Natural killer cell (primary cell): ENCODE measurements at regions not wholly inside any gene's neighbourhood (a gene's known extent, or its start where the extent isn't known, plus 50 kb on each side); places are given as distances from the start of the nearest gene placed in this dataset.

Experiments
- ATAC-seq, 3 donors: fragments of 150-1000 bp in 2 of 3; fragments of 200-7000 bp in 1 of 3; cut with Tn5 transposase; 1 replicate in 1 of 3; 2 replicates in 2 of 3; pipeline ENCODE4 v1.10.0; 2021; ENCODE audit warnings: mild to moderate bottlenecking in 2 of 3, moderate library complexity in 2 of 3
- DNase-seq, 2 donors: peaks; one replicate each; pipeline versions ENCODE4 v3.0.0 to v3.0.0-alpha.2; 2013 to 2021; ENCODE audit warnings: mixed read lengths in 1 of 2
- H3K27ac ChIP-seq: one replicate; pipeline ENCODE4 v1.5.1; 2013; ENCODE audit warnings: mild to moderate bottlenecking, low read length
- H3K27me3 ChIP-seq: one replicate; pipeline ENCODE4 v1.6.1; 2013; ENCODE audit warnings: low read length; ENCODE audit not compliant: control insufficient read depth, insufficient read depth
- H3K36me3 ChIP-seq: one replicate; pipeline ENCODE4 v1.6.1; 2013; ENCODE audit warnings: low read length; ENCODE audit not compliant: control insufficient read depth, insufficient read depth
- H3K4me1 ChIP-seq: one replicate; pipeline ENCODE4 v1.6.1; 2013; ENCODE audit warnings: low read length; ENCODE audit not compliant: control insufficient read depth, insufficient read depth
- H3K4me3 ChIP-seq: one replicate; pipeline ENCODE4 v1.5.1; 2013; ENCODE audit warnings: low read length
- H3K9me3 ChIP-seq: one replicate; pipeline ENCODE4 v1.6.1; 2013; ENCODE audit warnings: low read length; ENCODE audit not compliant: control insufficient read depth, insufficient read depth
- H3K27ac Mint-ChIP-seq, 2 donors: one replicate each; pipeline ENCODE4 v1.8.0; 2022; ENCODE audit warnings: mild to moderate bottlenecking in 2 of 2, mixed read lengths in 2 of 2, moderate library complexity in 1 of 2
- H3K27me3 Mint-ChIP-seq, 2 donors: one replicate each; pipeline ENCODE4 v1.8.0; 2022; ENCODE audit warnings: low read depth in 2 of 2, mixed read lengths in 2 of 2
- H3K36me3 Mint-ChIP-seq: one replicate; pipeline ENCODE4 v1.8.0; 2022; ENCODE audit warnings: mixed read lengths
- H3K4me1 Mint-ChIP-seq, 2 donors: one replicate each; pipeline ENCODE4 v1.8.0; 2022; ENCODE audit warnings: mixed read lengths in 2 of 2
- H3K4me3 Mint-ChIP-seq: one replicate; pipeline ENCODE4 v1.8.0; 2022; ENCODE audit warnings: mild to moderate bottlenecking, moderate library complexity, mixed read lengths
- H3K9me3 Mint-ChIP-seq, 2 donors: one replicate each; pipeline ENCODE4 v1.8.0; 2022; ENCODE audit warnings: mixed read lengths in 2 of 2
- WGBS: methylation state at CpG from one replicate; pipeline ENCODE4 v1.1.7; 2013; ENCODE audit warnings: missing lambda C conversion rate; ENCODE audit not compliant: insufficient coverage; 5-methylcytosine and 5-hydroxymethylcytosine counted together
- intact Hi-C: fragments of 100-400 bp; cut with micrococcal nuclease; formaldehyde crosslinking; loops from one replicate; pipeline ENCODE4 v1.14.2; 2022
- TF ChIP-seq, protein P1 (sequence below): fragments of 200-600 bp; IDR thresholded peaks from one replicate; pipeline ENCODE4 v1.8.0; 2022; ENCODE audit warnings: antibody characterized with exemption

DNA sequence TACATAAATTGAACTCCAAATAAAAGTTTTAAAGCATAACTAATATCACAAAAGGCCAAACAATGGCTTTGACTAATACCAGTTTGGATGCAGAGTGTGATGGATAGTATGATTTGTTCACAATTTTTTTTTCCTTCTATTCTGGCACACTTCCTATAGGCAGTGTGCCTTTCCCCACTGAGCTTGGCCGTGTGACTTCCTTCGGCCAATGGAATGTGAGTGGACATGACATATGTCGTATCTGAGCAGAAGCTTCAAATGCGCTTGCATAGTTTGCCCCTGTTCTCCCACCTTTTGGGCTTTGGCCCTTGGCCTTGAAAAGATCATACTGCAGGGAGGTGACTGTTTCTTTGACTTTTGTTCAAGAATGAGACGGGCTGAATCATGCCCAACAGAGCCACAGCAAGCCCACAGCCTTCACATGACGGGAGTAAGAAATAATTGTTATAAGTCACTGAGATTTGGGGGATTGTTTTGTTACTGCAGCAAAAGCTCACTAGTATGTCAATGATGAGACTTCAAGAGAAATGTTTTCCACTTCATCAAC, 279.9 kb upstream of the NEBL start:
- H3K9me3 ChIP-seq: no peaks in the 10 kb centered on the region
- peaks cover 2% of the 10 kb centered on the region for H3K27me3 ChIP-seq
- no peak overlapping the region for H3K4me3 ChIP-seq
- peaks cover 24 to 42% of the 10 kb centered on the region in 2 donors for H3K27me3 Mint-ChIP-seq
- no peak overlapping the region for H3K27ac ChIP-seq
- H3K36me3 Mint-ChIP-seq: no peaks in the 10 kb centered on the region
- DNase-seq (no peak), ATAC-seq (no peak)
- no peak overlapping the region for H3K27ac Mint-ChIP-seq
- H3K4me1 Mint-ChIP-seq: no peaks in the 10 kb centered on the region
- no peaks in the 10 kb centered on the region for H3K36me3 ChIP-seq
- no peak overlapping the region for H3K4me3 Mint-ChIP-seq
- no peaks in the 10 kb centered on the region for H3K4me1 ChIP-seq
- no peaks in the 10 kb centered on the region for H3K9me3 Mint-ChIP-seq
- 72% methylated on average over 6 of the region's 6 CpGs for WGBS
- TF ChIP-seq, protein P1, sequence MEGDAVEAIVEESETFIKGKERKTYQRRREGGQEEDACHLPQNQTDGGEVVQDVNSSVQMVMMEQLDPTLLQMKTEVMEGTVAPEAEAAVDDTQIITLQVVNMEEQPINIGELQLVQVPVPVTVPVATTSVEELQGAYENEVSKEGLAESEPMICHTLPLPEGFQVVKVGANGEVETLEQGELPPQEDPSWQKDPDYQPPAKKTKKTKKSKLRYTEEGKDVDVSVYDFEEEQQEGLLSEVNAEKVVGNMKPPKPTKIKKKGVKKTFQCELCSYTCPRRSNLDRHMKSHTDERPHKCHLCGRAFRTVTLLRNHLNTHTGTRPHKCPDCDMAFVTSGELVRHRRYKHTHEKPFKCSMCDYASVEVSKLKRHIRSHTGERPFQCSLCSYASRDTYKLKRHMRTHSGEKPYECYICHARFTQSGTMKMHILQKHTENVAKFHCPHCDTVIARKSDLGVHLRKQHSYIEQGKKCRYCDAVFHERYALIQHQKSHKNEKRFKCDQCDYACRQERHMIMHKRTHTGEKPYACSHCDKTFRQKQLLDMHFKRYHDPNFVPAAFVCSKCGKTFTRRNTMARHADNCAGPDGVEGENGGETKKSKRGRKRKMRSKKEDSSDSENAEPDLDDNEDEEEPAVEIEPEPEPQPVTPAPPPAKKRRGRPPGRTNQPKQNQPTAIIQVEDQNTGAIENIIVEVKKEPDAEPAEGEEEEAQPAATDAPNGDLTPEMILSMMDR: no peak
- intact Hi-C loops: no loop called here

- H3K36me3 ChIP-seq: no peaks in the 10 kb centered on the region
- no peak for ATAC-seq
- H3K9me3 ChIP-seq: no peaks in the 10 kb centered on the region
- Mint-ChIP-seq H3K9me3 (no peaks in the 10 kb centered on the region), H3K27me3 (peaks cover 35 to 49% of the 10 kb centered on the region in 2 donors), H3K4me1 (no peaks in the 10 kb centered on the region), H3K4me3 (no peak overlapping the region), H3K36me3 (no peaks in the 10 kb centered on the region), H3K27ac (no peak overlapping the region)
- H3K27me3 ChIP-seq: peaks cover 2% of the 10 kb centered on the region
- 83% methylated on average over 3 of the region's 4 CpGs for WGBS
- no peak overlapping the region for H3K27ac ChIP-seq
- intact Hi-C loops: no loop called here
- H3K4me3 ChIP-seq: no peak overlapping the region
- no peaks in the 10 kb centered on the region for H3K4me1 ChIP-seq
- TF ChIP-seq, protein P1: no peak
- DNase-seq: no peak
These were observed 278.7 kb upstream of the NEBL start for GRCh38 chr10:21175797-21176196.

DNA sequence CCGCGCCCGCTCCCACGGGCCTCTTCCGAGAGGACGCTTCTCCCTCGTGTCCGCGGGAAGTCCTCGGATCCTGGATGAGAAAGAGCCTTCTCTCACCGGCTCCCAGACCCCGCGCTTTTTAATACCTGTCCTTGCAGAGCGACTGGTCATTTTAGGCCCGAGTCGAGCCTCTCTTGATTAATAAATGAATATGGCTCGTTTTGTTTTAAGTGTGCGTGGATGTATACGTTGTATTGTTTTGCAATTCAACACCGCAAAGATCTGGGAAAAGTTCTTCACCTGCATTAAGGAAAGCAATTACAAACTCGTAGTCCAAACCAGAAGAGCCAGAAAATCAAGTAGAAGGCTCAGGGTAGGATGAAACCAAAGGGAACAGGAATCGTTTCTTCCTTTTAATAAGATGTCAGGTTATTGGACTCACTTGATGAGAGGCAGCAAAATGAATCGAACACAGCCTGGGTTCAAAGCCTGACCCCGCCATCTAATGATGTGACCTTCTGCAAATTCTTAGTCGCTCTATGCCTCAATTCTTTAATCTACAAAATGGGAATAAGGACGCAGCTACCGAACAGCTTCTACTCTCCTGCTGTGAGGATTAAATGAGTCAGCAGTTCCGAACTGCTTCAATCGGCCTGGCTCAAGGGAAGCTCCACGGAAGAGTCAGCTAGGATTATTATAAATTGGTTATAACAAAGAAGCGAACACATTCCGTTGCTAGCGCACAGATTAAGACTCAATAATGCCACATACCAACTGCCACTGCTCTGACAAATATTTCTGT, 277.8 kb upstream of the NEBL start:
- no peaks in the 10 kb centered on the region for H3K4me1 ChIP-seq
- Mint-ChIP-seq H3K9me3 (no peaks in the 10 kb centered on the region), H3K27me3 (peaks cover 39 to 55% of the 10 kb centered on the region in 2 donors), H3K36me3 (no peaks in the 10 kb centered on the region), H3K27ac (no peak overlapping the region), H3K4me1 (no peaks in the 10 kb centered on the region), H3K4me3 (peak overlapping the region; percentile 29)
- H3K4me3 ChIP-seq: no peak overlapping the region
- H3K27ac ChIP-seq: no peak overlapping the region
- intact Hi-C loops: no loop called here
- TF ChIP-seq, protein P1: no peak
- WGBS: 19% methylated on average over 33 of the region's 33 CpGs
- DNase-seq: no peak
- ATAC-seq: no peak
- no peaks in the 10 kb centered on the region for H3K36me3 ChIP-seq
- peaks cover 2% of the 10 kb centered on the region for H3K27me3 ChIP-seq
- H3K9me3 ChIP-seq: no peaks in the 10 kb centered on the region
